RWPE1 (cell line): ENCODE measurements at regions not wholly inside any gene's neighbourhood (a gene's known extent, or its start where the extent isn't known, plus 50 kb on each side); places are given as distances from the start of the nearest gene placed in this dataset.

Experiments used
- CTCF ChIA-PET: fragments of 350-600 bp; sonication (Branson Sonifier 250); formaldehyde crosslinking; extraction: SDS; loops from one replicate; lab custom pipeline; 2021; lab: Yijun Ruan, JAX
- POLR2A ChIA-PET: fragments of 400-600 bp; formaldehyde crosslinking; extraction: SDS; loops from one replicate; lab custom pipeline; 2020; ENCODE audit warnings: antibody characterized with exemption; ENCODE audit not compliant: low non-redundant PET; lab: Yijun Ruan, JAX
- DNase-seq: peaks from one replicate; pipeline ENCODE4 v3.0.0; 2012; ENCODE audit warnings: low spot score
- H3K27ac ChIP-seq: fragments of 450-650 bp; 2 replicates; pipeline ENCODE4 v1.5.1; 2017
- CTCF ChIP-seq: fragments of 450-650 bp; conservative IDR thresholded peaks from 2 replicates; pipeline ENCODE4 v1.5.1; 2017; ENCODE audit warnings: low read depth, mild to moderate bottlenecking

GRCh38 chr6:117840541-117840983 is 66.5 kb upstream of the SLC35F1 start:
- CTCF ChIA-PET = interaction anchor here (0.5 to 0.7 kb wide), 5 partner anchors 18 to 796 kb away, joined by 3 to 7 read pairs (median 5); no protein-coding TSS in a partner anchor

GRCh38 chr6:117847912-117848311 is 59.2 kb upstream of the SLC35F1 start:
- no peak for TF ChIP-seq CTCF
- H3K27ac ChIP-seq = no peak overlapping the region
- ChIA-PET POLR2A (no interaction called here), CTCF (no interaction called here)
- no peak for DNase-seq

More at GRCh38 chr6:117840541-117840983, 66.5 kb upstream of the SLC35F1 start:
- peak; percentile 30 for TF ChIP-seq CTCF
- POLR2A ChIA-PET = interaction anchor here (0.6 kb wide), 1 partner anchor 140 kb away, joined by 3 read pairs; no protein-coding TSS in a partner anchor
- H3K27ac ChIP-seq = no peak overlapping the region
- peak; percentile 13 for DNase-seq

GRCh38 chr6:117849087-117849486 is 58.0 kb upstream of the SLC35F1 start:
- no peak for TF ChIP-seq CTCF
- ChIA-PET POLR2A (no interaction called here), CTCF (no interaction called here)
- H3K27ac ChIP-seq = no peak overlapping the region
- no peak for DNase-seq
